DND-41 (cell line): ENCODE measurements at regions not wholly inside any gene's neighbourhood (a gene's known extent, or its start where the extent isn't known, plus 50 kb on each side); places are given as distances from the start of the nearest gene placed in this dataset.

Experiments used
- EZH2 ChIP-seq: IDR thresholded peaks from 3 replicates; pipeline ENCODE4 v1.6.1; 2012; ENCODE audit warnings: borderline replicate concordance, low read depth, mild to moderate bottlenecking, moderate library complexity, low read length, inconsistent platforms; ENCODE audit not compliant: severe bottlenecking
- TF ChIP-seq, protein P1 (sequence below): IDR thresholded peaks from 2 replicates; pipeline ENCODE4 v1.5.1; 2012; ENCODE audit warnings: borderline replicate concordance, low read length, moderate library complexity, mild to moderate bottlenecking; ENCODE audit not compliant: poor library complexity, severe bottlenecking; ENCODE audit errors: extremely low read depth

DNA sequence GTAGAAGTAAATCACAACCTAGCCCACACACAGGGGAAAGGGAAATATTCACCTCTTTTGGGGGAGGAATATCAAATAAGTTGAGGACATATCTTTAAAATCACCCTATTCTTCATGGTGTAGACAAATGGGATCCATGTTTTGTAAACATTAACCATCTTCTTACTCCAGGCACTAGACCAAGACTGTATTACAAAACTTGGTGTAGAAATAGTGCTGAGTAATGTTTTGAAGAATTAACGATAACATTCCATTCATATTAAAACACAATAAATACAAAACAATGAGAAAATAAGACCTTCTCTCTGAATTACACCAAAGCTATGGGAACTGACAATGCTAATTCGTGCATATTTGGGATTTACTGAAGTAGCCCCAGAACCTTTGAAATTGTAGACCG is 633.6 kb downstream of the BCL11B start:
- TF ChIP-seq, protein P1, sequence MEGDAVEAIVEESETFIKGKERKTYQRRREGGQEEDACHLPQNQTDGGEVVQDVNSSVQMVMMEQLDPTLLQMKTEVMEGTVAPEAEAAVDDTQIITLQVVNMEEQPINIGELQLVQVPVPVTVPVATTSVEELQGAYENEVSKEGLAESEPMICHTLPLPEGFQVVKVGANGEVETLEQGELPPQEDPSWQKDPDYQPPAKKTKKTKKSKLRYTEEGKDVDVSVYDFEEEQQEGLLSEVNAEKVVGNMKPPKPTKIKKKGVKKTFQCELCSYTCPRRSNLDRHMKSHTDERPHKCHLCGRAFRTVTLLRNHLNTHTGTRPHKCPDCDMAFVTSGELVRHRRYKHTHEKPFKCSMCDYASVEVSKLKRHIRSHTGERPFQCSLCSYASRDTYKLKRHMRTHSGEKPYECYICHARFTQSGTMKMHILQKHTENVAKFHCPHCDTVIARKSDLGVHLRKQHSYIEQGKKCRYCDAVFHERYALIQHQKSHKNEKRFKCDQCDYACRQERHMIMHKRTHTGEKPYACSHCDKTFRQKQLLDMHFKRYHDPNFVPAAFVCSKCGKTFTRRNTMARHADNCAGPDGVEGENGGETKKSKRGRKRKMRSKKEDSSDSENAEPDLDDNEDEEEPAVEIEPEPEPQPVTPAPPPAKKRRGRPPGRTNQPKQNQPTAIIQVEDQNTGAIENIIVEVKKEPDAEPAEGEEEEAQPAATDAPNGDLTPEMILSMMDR = no peak
- TF ChIP-seq EZH2 = no peak
